CD4-positive, alpha-beta T cell (primary cell): ENCODE measurements at regions not wholly inside any gene's neighbourhood (a gene's known extent, or its start where the extent isn't known, plus 50 kb on each side); places are given as distances from the start of the nearest gene placed in this dataset.

Experiments
- ATAC-seq: fragments of 200-7000 bp; cut with Tn5 transposase; one replicate; pipeline ENCODE4 v1.10.0; 2022; ENCODE audit warnings: mild to moderate bottlenecking; ENCODE audit not compliant: poor library complexity
- CTCF ChIA-PET: fragments of 350-600 bp; sonication (Branson Sonifier 250); formaldehyde crosslinking; loops from one replicate; lab custom pipeline; 2021; ENCODE audit warnings: antibody characterized with exemption, inconsistent platforms; lab: Charles Lee
- POLR2A ChIA-PET: fragments of 350-600 bp; sonication (Branson Sonifier 250); formaldehyde crosslinking; loops from one replicate; lab custom pipeline; 2021; ENCODE audit warnings: antibody characterized with exemption, inconsistent platforms; lab: Charles Lee
- DNase-seq, 14 experiments: peaks; one replicate each; pipeline ENCODE4 v3.0.0-alpha.2; 2013 to 2020; ENCODE audit warnings: mixed read lengths in 2 of 14
- H3K27ac ChIP-seq, 2 donors: one replicate each; pipeline versions ENCODE4 v1.5.1 to v1.7.0; 2013; ENCODE audit warnings: low read length in 2 of 2, low read depth in 1 of 2, mild to moderate bottlenecking in 1 of 2
- H3K27me3 ChIP-seq, 2 experiments: 1 replicate in 1 of 2; 2 replicates in 1 of 2; pipeline versions ENCODE4 v1.6.1 to v1.7.0; 2013; ENCODE audit warnings: low read length in 2 of 2, control low read depth in 1 of 2, mild to moderate bottlenecking in 1 of 2, moderate library complexity in 1 of 2; ENCODE audit not compliant: insufficient read depth in 2 of 2, control insufficient read depth in 1 of 2
- H3K36me3 ChIP-seq: one replicate; pipeline ENCODE4 v1.6.1; 2013; ENCODE audit warnings: low read length, control low read depth; ENCODE audit not compliant: insufficient read depth
- H3K4me1 ChIP-seq: one replicate; pipeline ENCODE4 v1.6.1; 2013; ENCODE audit warnings: low read length, control low read depth; ENCODE audit not compliant: insufficient read depth
- H3K4me3 ChIP-seq: one replicate; pipeline ENCODE4 v1.5.1; 2013; ENCODE audit warnings: mild to moderate bottlenecking, low read length, moderate library complexity
- H3K9me3 ChIP-seq, 2 experiments: 1 replicate in 1 of 2; 2 replicates in 1 of 2; pipeline versions ENCODE4 v1.6.1 to v1.7.0; 2013; ENCODE audit warnings: low read length in 2 of 2, mild to moderate bottlenecking in 2 of 2, control low read depth in 1 of 2, moderate library complexity in 1 of 2; ENCODE audit not compliant: control insufficient read depth in 1 of 2, insufficient read depth in 1 of 2
- H3K27ac Mint-ChIP-seq: one replicate; pipeline ENCODE4 v1.8.0; 2020; ENCODE audit warnings: mixed read lengths
- H3K27me3 Mint-ChIP-seq: one replicate; pipeline ENCODE4 v1.8.0; 2021; ENCODE audit warnings: mixed read lengths
- H3K36me3 Mint-ChIP-seq: one replicate; pipeline ENCODE4 v1.8.0; 2021; ENCODE audit warnings: low read depth, mixed read lengths
- H3K4me1 Mint-ChIP-seq: one replicate; pipeline ENCODE4 v1.8.0; 2021; ENCODE audit warnings: low read depth, mixed read lengths
- H3K4me3 Mint-ChIP-seq: one replicate; pipeline ENCODE4 v1.8.0; 2020; ENCODE audit warnings: mild to moderate bottlenecking, mixed read lengths
- H3K9me3 Mint-ChIP-seq: one replicate; pipeline ENCODE4 v1.8.0; 2020; ENCODE audit warnings: mixed read lengths
- intact Hi-C, 2 experiments: fragments of 100-400 bp; cut with DNase I in 1 of 2; cut with micrococcal nuclease in 1 of 2; formaldehyde crosslinking; loops; one replicate each; pipeline versions ENCODE4 v1.15.1 to v1.9.0; 2023 to 2025; cut with DNase I, micrococcal nuclease
- TF ChIP-seq, protein P1 (sequence below): fragments of 200-600 bp; IDR thresholded peaks from one replicate; pipeline ENCODE4 v1.8.0; 2022; ENCODE audit warnings: antibody characterized with exemption, mild to moderate bottlenecking

DNA sequence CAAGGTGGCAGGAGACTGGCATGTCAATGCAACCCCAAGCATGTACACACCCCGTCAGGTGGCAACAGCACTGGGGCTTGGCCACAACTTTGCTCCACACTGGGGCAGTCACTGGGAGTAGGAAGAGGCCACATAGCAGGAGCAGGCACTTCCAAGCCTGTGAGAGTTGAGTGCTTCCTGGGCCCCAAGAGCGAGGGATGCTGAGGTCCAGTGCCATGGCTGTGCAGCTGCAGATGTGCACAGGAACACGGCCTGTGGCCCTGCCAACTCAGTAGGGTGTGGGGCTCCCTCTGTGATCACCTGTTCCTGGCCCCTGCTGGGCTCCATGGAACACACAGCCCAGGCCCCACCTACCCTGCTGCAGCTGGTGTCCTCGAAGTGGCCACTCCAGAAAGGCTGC is 932.8 kb upstream of the SORCS1 start:
- H3K27me3 ChIP-seq: no peaks in the 10 kb centered on the region
- Mint-ChIP-seq H3K27me3 (no peaks in the 10 kb centered on the region), H3K27ac (no peak overlapping the region), H3K36me3 (no peaks in the 10 kb centered on the region), H3K4me1 (no peaks in the 10 kb centered on the region), H3K9me3 (peaks cover 6% of the 10 kb centered on the region), H3K4me3 (no peak overlapping the region)
- H3K4me3 ChIP-seq: no peak overlapping the region
- no peaks in the 10 kb centered on the region for H3K4me1 ChIP-seq
- DNase-seq (no peak), ATAC-seq (no peak)
- ChIA-PET CTCF (no interaction called here), POLR2A (no interaction called here)
- TF ChIP-seq, protein P1, sequence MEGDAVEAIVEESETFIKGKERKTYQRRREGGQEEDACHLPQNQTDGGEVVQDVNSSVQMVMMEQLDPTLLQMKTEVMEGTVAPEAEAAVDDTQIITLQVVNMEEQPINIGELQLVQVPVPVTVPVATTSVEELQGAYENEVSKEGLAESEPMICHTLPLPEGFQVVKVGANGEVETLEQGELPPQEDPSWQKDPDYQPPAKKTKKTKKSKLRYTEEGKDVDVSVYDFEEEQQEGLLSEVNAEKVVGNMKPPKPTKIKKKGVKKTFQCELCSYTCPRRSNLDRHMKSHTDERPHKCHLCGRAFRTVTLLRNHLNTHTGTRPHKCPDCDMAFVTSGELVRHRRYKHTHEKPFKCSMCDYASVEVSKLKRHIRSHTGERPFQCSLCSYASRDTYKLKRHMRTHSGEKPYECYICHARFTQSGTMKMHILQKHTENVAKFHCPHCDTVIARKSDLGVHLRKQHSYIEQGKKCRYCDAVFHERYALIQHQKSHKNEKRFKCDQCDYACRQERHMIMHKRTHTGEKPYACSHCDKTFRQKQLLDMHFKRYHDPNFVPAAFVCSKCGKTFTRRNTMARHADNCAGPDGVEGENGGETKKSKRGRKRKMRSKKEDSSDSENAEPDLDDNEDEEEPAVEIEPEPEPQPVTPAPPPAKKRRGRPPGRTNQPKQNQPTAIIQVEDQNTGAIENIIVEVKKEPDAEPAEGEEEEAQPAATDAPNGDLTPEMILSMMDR: no peak
- intact Hi-C loops: no loop called here
- H3K9me3 ChIP-seq: peaks cover 0 to 16% of the 10 kb centered on the region in 2 experiments
- H3K36me3 ChIP-seq: no peaks in the 10 kb centered on the region
- no peak overlapping the region for H3K27ac ChIP-seq

DNA sequence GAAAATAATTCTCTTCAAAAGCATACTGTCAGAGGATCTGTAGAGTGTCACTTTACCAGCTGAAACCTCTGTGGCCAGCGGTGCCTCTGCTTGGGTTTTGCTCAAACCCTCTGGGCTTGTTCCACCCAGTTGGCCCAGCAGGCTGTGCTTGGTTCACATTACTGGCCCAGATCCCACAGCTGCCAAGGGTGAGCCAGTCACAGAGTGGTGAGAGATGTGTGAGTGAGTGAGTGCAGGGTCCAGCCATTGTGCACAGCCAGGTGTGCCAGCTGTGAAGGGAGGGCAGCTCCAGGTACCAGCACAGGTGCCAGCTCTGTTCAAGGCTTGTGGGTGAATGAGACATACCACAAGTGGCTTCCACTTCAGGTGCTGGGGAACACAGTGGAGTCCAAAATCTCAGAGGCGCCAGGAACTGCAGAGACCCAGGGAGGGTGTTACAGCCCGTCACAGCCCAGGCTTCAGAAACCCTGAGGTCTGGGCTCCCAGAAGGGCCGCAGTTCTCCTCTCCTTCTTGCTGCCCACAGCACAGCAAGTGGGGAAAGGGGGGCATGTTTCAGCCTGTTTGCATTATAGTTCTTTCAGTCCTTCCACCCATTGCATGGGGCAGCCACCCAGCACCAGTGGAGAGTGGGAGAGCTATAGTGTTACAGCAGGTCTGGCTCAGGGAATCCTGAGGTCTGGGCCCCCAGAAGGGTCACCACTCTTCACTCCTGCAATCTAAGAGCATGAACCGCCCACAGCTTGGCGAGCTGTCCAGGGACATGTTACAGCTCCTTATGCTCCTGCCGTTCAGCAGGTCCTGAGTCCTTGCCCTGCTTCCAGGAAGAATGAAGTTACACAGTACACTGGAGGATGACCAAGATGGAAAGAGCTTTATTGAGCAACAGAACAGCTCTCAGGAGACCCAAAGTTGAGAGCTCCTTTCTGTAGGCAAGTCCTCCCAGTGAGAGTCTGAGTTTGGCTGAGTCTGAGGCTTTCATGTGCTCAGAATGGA is 931.7 kb upstream of the SORCS1 start:
- Mint-ChIP-seq H3K4me3 (no peak overlapping the region), H3K27ac (no peak overlapping the region), H3K36me3 (no peaks in the 10 kb centered on the region), H3K27me3 (no peaks in the 10 kb centered on the region), H3K4me1 (no peaks in the 10 kb centered on the region), H3K9me3 (peaks cover 8% of the 10 kb centered on the region)
- peaks cover 0 to 20% of the 10 kb centered on the region in 2 experiments for H3K9me3 ChIP-seq
- ATAC-seq: no peak
- no peak overlapping the region for H3K27ac ChIP-seq
- no peaks in the 10 kb centered on the region for H3K27me3 ChIP-seq
- POLR2A ChIA-PET: no interaction called here
- DNase-seq: no peak
- TF ChIP-seq, protein P1: no peak
- no peak overlapping the region for H3K4me3 ChIP-seq
- H3K4me1 ChIP-seq: no peaks in the 10 kb centered on the region
- H3K36me3 ChIP-seq: no peaks in the 10 kb centered on the region
- intact Hi-C loops: no loop called here
- CTCF ChIA-PET: no interaction called here

- Mint-ChIP-seq H3K4me1 (no peaks in the 10 kb centered on the region), H3K4me3 (no peak overlapping the region), H3K27ac (no peak overlapping the region), H3K27me3 (no peaks in the 10 kb centered on the region), H3K36me3 (no peaks in the 10 kb centered on the region), H3K9me3 (peaks cover 2% of the 10 kb centered on the region)
- no peaks in the 10 kb centered on the region for H3K27me3 ChIP-seq
- CTCF ChIA-PET: no interaction called here
- TF ChIP-seq, protein P1: no peak
- H3K36me3 ChIP-seq: no peaks in the 10 kb centered on the region
- no peaks in the 10 kb centered on the region for H3K4me1 ChIP-seq
- ATAC-seq: no peak
- POLR2A ChIA-PET: no interaction called here
- H3K27ac ChIP-seq: no peak overlapping the region
- DNase-seq: no peak
- no peak overlapping the region for H3K4me3 ChIP-seq
- intact Hi-C loops: no loop called here
- H3K9me3 ChIP-seq: peaks cover 0 to 4% of the 10 kb centered on the region in 2 experiments
Observed at GRCh38 chr10:108090476-108091215, 926.1 kb upstream of the SORCS1 start.
